ENCODE measurements at regions not wholly inside any gene's neighbourhood (a gene's known extent, or its start where the extent isn't known, plus 50 kb on each side); places are given as distances from the start of the nearest gene placed in this dataset.

DNA sequence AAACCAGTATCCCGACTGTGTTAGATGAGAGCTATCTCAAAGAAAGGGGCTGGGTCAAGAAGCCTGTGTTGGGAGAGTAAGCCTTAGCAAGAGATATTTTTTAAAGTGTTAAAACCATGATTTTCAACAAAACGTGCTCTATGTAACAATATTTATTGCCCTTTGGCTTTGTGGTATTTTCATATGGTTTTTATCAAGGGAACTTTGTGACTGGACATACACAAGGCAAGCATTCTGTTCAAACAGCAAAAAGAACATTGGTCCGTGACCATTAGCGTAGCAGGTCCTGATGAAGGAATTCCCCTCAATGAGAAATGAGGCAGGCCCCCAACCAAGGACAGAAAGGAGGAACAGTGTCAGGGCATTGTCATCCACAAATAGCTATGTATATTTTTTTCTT lies 222.6 kb downstream of the MYLK4 start:
- DNase-seq (ENCODE audit: low spot score) (no peak), ATAC-seq (ENCODE audit: insufficient number of reproducible peaks, low FRiP score, low read depth) (no peak)
- Histone ChIP-seq H3K9me3 (no peaks in the 10 kb centered on the region), H3K27me3 (replicated peaks; ENCODE audit: insufficient read depth) (no peaks in the 10 kb centered on the region), H3K4me1 (ENCODE audit: control insufficient read depth in 1 of 2, low read depth in 2 of 2) (no peaks in the 10 kb centered on the region), H3K27ac (no peak overlapping the region), H3K4me3 (no peak overlapping the region), H3K36me3 (no peaks in the 10 kb centered on the region)
- TF ChIP-seq, protein P1, sequence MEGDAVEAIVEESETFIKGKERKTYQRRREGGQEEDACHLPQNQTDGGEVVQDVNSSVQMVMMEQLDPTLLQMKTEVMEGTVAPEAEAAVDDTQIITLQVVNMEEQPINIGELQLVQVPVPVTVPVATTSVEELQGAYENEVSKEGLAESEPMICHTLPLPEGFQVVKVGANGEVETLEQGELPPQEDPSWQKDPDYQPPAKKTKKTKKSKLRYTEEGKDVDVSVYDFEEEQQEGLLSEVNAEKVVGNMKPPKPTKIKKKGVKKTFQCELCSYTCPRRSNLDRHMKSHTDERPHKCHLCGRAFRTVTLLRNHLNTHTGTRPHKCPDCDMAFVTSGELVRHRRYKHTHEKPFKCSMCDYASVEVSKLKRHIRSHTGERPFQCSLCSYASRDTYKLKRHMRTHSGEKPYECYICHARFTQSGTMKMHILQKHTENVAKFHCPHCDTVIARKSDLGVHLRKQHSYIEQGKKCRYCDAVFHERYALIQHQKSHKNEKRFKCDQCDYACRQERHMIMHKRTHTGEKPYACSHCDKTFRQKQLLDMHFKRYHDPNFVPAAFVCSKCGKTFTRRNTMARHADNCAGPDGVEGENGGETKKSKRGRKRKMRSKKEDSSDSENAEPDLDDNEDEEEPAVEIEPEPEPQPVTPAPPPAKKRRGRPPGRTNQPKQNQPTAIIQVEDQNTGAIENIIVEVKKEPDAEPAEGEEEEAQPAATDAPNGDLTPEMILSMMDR (IDR thresholded peaks at IDR 0.05): no peak

DNA sequence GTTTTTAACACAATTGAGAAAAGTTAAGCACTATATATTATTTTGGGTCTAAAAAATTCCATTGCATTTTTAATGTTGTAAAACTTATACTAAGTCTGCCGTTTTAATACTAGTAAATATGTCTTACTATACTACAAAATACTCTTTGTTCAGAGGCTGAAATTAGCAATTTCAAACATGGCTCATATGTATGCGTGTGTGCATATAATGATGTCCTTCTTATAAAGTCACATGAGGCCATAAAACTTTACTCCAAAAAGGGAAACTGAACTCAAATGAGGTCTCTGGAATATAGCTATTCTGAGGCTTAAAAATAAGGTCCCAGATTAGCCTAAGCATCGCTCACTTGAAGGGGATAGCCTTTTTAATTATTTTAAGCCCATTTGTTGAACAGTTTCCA lies 224.0 kb downstream of the MYLK4 start:
- TF ChIP-seq, protein P1 (IDR thresholded peaks at IDR 0.05): no peak
- ATAC-seq (ENCODE audit: insufficient number of reproducible peaks, low FRiP score, low read depth) (no peak), DNase-seq (ENCODE audit: low spot score) (no peak)
- Histone ChIP-seq H3K27me3 (replicated peaks; ENCODE audit: insufficient read depth) (no peaks in the 10 kb centered on the region), H3K4me3 (no peak overlapping the region), H3K27ac (no peak overlapping the region), H3K36me3 (no peaks in the 10 kb centered on the region), H3K9me3 (no peaks in the 10 kb centered on the region), H3K4me1 (ENCODE audit: control insufficient read depth in 1 of 2, low read depth in 2 of 2) (no peaks in the 10 kb centered on the region)

DNA sequence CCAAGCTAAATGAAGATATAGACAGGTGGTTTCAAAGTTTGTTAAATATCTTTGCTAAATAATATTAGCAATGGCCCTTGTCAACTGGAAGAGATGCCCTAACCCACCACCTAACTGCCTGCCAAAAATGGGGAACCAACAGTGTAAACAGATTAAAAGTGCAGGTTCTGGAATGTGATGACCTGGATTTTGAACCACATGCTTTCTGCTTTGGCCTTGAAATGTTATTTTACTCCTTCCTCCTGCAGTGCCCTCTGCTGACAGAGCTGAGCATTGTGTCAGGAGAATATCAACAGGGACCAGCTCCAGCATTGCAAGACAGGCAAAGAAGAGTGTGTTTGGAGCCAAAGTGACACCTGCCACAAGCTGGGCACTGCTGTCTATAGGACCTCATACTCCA lies 226.6 kb downstream of the MYLK4 start:
- DNase-seq (ENCODE audit: low spot score): no peak
- Histone ChIP-seq H3K4me3 (no peak overlapping the region), H3K36me3 (no peaks in the 10 kb centered on the region), H3K27me3 (replicated peaks; ENCODE audit: insufficient read depth) (no peaks in the 10 kb centered on the region), H3K27ac (no peak overlapping the region), H3K4me1 (ENCODE audit: control insufficient read depth in 1 of 2, low read depth in 2 of 2) (no peaks in the 10 kb centered on the region), H3K9me3 (peaks cover 7% of the 10 kb centered on the region)
- no peak for ATAC-seq (ENCODE audit: insufficient number of reproducible peaks, low FRiP score, low read depth)
- TF ChIP-seq, protein P1 (IDR thresholded peaks at IDR 0.05): no peak

DNA sequence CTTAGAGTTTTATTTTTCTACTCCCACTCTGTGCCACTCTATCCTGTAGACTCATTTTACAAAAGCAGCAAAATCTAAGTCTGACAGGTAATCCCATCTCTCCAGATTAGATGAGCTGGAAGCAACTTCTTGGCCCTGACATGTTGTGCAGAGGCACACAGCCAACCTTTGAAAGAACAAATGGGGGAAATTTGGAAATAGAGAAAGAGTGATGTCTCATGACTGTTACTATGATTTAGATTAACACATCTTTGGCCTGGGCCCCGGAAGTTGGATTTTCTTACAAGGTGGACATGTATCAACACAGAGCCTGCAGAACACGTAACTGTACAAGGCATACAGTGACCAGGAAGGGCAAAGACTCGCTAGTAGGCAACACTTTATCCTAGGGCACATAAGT lies 227.7 kb downstream of the MYLK4 start:
- H3K36me3 ChIP-seq: no peaks in the 10 kb centered on the region
- DNase-seq (ENCODE audit: low spot score): no peak
- TF ChIP-seq, protein P1 (IDR thresholded peaks at IDR 0.05): no peak
- no peaks in the 10 kb centered on the region for H3K27me3 ChIP-seq (replicated peaks; ENCODE audit: insufficient read depth)
- no peak for ATAC-seq (ENCODE audit: insufficient number of reproducible peaks, low FRiP score, low read depth)
- H3K27ac ChIP-seq: no peak overlapping the region
- no peaks in the 10 kb centered on the region for H3K4me1 ChIP-seq (ENCODE audit: control insufficient read depth in 1 of 2, low read depth in 2 of 2)
- H3K9me3 ChIP-seq: peaks cover 8% of the 10 kb centered on the region
- H3K4me3 ChIP-seq: no peak overlapping the region

DNA sequence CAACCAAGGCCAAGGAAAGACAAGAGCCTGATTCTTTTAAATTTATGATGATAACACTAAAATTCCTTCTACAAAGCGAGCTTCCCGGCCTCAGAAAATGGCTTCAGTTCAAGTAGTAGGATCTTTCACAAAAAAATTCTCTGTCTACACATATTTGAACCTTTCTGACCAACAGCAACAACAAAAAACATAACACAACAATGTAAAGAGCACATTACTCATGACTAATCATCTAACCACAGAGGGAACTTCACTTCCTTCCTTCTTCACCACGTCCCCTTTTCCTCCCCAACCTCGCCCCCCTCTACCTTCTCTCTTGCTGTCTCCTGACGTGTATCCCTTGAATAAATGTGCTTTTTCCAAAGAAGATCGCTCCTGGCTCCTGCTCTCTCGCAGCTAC lies 228.2 kb downstream of the MYLK4 start:
- peaks cover 8% of the 10 kb centered on the region for H3K9me3 ChIP-seq
- no peaks in the 10 kb centered on the region for H3K36me3 ChIP-seq
- no peak overlapping the region for H3K27ac ChIP-seq
- ATAC-seq (ENCODE audit: insufficient number of reproducible peaks, low FRiP score, low read depth) (no peak), DNase-seq (ENCODE audit: low spot score) (no peak)
- no peaks in the 10 kb centered on the region for H3K4me1 ChIP-seq (ENCODE audit: control insufficient read depth in 1 of 2, low read depth in 2 of 2)
- H3K27me3 ChIP-seq (replicated peaks; ENCODE audit: insufficient read depth): no peaks in the 10 kb centered on the region
- TF ChIP-seq, protein P1 (IDR thresholded peaks at IDR 0.05): no peak
- no peak overlapping the region for H3K4me3 ChIP-seq

Measured in thoracic aorta (tissue), 2 donors.